GM19025 (cell line): ENCODE measurements at regions not wholly inside any gene's neighbourhood (a gene's known extent, or its start where the extent isn't known, plus 50 kb on each side); places are given as distances from the start of the nearest gene placed in this dataset.
"Not testable (repeated sequence)": the region's sequence is repeated elsewhere in the genome, so short reads cannot be mapped to it uniquely, and the experiment has no call there.

Experiments used
- ATAC-seq: cut with Tn5 transposase; IDR thresholded peaks from one replicate; pipeline ENCODE4 v1.9.1; 2021; ENCODE audit warnings: mild to moderate bottlenecking, low read depth, moderate library complexity; ENCODE audit not compliant: unreplicated experiment

DNA sequence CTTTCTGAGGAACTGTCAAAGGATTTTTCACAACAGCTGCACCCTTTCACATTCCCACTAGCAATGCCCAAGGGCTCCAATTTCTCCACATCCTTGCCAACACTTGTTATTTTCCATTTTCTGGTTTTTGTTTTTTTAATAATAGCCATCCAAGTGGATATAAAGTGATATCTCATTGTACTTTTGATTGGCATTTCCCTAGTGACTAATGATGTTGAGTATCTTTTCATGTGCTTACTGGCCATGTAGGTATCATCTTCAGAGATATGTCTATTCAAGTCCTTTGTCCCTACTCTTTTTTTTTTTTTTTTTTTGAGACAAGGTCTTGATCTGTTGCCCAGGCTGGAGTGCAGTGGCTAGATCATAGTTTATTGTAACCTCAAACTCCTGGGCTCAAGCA, 115.8 kb upstream of the HAND1 start:
- no peak for ATAC-seq

DNA sequence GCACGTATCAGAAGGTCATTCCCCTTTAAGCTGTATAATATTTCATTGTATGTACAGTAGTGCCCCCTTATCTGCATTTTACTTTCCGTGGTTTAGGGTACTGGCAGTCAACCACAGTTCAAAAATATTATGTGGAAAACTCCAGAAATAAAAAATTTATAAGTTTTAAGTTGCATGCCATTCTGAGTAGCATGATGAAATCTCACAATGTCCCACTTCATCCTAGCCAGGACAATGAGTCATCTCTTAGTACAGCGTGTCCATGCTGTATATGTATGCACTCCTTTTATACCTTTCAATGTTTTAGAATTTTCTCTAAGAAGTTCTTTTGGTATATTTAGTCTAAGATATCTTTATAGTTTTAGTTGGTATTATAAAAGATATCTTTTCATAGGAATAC, 115.0 kb upstream of the HAND1 start:
- ATAC-seq = no peak

DNA sequence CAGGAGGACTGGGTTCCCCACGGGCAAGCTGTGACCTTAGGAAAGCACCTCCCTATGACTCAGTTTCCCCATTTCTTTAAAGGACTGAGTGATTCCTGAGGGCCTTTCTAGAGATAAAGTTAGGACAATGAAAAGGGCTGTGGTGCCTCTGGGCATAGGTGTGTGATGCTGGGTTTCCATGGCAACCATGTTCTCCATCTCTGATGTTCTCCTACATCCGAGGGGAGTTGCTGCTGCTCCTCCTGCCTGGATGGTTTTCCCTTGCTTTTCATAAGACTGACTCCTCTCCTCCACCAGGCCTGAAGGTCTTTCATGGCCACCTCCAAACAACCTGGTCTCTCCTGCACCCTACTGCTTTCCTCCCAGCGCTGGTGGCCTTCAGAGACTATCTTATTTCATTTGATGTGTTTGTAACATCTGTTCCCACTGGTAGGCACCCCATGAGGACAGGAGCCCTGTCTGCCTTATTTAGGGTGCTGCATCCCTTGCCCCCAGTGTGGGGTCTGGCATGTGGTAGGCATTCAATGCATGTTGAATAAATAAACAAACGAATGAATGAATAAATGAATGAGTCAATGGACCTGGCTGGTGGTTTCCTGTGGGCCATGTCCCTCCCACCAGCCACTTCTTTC, 112.2 kb upstream of the HAND1 start:
- ATAC-seq = no peak

DNA sequence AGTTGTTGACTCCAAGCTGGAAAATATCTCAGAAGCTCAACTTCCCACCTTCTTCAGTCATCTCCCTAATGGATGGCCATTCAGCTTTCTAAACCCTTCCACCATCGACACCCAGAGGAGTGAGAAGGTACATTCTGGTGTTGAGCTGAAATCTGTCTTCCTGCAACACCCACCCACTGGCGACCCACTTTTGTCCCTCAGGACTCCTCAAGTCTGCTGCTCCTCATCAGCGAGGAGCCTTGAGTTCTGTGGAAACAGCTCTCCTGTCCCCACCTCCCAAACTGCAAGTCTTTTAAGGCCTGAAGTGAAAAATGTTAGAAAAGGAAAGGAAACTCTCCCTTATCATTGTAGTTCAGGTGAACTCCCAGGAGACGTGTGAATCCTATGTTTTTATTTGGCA, 111.5 kb upstream of the HAND1 start:
- no peak for ATAC-seq

DNA sequence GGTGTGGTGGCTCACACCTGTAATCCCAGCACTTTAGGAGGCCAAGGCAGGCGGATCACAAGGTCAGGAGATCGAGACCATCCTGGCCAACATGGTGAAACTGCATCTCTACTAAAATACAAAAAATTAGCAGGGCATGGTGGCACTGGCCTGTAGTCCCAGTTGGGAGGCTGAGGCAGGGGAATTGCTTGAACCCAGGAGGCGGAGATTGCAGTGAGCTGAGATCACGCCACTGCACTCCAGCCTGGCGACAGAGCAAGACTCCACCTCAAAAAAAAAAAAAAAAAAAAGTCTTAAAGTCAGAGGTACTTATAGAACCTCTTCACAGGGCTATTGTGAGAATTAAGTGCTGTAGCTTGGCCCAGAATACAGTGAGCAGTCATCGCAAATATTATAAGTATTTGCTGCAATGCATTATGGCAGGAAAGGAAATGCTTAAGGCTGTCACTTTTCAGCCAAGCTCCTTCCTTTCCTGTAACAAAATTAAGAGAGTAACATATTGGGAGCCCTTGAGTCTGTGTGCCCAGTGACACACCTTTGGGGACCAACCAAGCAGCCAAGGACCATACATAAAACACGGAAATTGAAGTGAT, 110.9 kb upstream of the HAND1 start:
- not testable (repeated sequence) for ATAC-seq

DNA sequence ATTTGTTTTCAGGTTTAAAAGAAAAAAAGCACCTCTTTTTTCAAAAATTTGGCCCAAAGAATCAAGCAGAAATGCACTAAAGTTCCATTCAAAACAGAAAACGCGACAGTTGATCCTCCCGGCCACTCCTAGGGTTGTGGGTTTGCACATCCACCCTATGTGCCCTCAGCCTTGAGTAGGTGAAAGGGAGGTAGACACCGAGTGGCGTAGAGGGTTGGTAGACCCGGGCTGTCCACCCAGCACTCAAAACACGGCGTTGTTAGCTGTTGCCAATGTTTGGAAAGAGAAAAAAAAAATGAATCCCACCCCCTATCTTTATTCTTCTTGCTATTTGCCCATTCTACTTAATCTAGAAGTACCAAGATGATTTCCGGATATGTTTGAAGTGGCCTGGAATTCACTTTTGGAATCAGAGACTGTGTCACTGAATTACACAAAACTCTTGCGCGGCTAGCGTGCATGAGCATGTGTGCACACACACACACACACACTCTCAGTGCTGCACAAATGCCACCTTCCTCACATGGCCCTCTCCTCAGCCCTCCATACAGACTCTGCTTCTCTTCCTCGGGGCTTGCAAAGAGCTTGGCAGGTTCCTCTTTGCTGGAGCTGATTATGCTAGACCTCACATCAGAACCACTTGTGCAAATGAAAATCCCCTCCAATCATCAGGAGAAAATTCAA, 110.2 kb upstream of the HAND1 start:
- ATAC-seq = no peak

DNA sequence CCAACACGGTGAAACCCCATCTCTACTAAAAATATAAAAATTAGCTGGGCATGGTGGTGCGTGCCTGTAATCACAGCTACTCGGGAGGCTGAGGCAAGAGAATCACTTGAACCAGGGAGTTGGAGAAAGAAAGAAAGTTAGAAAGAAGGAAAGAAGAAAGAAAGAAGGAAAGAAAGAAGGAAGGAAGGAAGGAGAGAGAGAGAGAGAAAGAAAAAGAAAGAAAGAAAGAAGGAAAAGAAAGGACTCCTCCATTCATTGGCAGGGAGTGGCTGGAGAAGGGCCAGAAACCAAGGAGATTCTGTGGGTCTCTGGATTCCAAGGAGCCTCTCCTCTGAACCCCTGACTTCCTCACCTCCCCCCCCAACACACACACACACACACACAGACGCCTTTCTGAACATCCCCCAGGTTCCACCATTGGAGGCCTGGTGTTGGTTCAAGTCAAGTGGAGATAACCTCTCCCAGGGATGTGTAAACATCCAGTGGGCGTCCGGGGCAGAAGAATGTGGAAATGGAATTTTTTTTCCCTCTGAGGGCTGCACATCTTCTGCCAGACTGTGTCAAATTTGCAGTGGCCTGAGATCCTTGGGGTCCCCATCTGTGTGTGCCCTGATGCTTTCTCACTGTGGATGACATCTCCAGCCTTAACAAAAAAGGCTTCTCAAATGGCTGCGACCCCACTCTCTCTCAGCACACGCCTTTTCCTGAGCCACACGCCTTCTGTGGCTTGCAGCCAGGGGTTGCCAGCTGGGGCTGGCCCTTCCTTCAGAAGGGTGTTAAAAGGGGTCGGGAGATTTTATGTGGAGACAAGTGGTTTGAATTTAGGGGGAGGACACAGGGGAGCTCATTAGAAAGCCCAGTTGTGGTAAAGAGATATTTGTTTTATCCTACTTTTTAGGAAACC, 109.3 kb upstream of the HAND1 start:
- ATAC-seq = no peak

DNA sequence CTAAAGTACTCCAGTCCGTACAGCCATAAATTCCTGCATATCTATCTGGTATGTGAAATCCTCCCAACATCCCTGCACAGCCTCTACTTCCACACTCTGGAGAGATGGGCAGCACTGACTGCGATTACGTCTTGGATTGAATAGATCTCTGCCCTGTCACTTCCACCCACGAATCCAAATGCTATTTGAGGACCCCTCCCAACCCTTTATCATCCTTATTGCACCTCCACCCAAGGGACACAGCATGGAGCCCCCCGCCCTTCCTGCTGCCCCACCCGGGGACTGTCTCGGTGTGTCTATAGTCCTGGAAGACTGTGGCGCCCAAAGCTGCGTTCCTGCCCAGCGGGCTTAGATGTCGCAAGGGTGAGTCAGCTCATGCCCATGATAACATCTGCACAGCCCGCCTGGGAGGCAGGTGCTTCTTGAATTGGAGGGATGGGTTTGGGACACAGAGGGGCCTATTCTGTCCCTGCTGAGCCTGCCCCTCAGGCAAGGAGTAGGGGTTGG, 105.7 kb upstream of the HAND1 start:
- no peak for ATAC-seq

DNA sequence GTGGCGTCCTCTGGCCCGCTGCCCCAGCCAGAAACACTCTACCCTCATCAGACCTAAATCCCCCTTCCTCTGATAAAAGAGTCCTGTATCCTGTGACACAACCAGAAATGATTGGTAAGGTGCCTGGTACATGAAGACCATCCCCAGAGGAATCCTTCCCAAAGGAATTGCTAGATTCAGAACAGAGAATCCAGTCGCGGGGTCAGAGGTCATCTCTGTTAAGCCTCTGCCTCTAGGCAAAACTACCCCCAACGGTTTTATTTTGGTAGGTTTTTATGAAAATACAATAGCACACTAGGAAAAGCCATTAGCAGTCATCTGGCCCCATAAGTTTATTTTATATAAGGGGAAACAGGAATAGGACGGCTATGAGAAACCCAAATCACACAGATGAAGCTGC, 102.4 kb upstream of the HAND1 start:
- no peak for ATAC-seq

DNA sequence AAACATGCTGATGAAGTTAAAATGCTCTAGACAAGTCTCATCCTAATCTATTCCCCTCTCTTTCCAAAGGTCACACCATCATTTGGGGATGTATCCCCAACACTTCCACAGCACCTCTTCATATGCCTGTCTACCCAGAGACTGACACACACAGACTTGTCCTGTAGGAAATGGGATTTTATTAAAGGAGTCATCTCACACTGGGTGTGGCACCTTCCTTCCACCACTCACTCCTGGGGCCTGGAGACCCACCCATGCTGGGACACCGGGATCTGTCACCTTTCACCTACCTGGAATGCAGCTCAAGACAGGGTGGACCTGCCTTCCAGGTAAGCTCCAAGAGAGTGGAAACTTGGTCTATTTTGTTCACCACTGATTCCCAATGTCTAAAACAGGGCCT, 99.4 kb upstream of the HAND1 start:
- ATAC-seq = no peak

DNA sequence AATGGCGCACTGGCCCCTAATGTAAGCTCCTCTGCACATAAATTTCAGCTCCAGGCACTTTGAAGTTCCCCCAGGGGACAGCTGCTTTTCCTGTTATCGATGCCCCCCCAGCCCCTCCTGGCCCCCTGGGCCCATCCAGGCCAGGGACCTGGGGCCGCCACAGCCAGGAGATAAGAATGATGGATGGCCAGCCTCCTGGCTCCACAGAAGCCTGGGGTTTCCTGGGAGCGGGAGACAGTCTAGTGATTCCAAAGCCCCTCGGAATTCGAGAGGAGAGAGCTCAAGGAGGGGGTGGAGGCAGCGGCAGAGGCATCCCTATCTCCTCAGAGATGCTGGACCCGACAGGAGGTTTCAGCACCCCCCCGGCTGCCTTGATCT, 98.4 kb upstream of the HAND1 start:
- ATAC-seq = no peak

DNA sequence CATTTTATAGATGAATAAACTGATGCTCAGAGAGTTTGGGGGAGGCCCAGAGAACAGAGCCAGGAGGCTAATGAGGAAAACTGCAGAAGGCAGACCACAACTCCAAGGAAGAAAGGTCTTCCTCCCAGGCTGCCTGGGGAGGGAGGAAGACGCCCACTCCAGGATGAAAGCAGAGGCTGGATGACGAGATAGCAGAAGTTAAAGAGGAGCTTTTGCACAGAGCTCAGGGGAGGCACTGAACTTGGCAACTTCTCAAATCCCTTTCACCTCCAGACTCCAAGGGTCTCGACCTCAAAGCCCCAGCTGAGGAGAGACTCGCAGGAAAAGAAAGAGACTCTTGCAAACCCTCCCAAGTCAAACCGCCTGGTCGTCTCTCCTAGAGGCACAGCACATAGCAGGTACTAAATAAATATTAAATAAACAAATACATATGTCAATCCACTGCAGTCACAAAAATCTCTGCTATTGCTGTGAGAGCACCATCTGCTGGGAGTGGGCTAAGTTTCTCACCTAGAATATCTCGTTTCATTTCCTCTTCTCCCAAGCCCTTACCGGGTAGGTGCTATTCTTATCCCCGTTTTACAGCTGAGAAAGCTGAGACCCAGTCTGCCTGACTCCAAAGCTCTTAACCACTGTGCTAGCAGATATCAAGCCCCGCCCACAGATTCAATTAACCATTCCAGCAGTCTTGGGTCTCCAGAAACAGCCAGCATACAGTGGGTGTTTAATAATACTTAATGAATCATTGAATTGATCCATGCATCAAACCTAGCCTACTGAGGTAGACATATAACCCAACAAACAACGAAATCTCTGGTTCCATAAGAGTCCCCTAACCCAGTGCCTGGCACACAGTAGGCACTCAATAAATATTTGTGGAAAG, 97.8 kb upstream of the HAND1 start:
- peak; percentile 78 for ATAC-seq

DNA sequence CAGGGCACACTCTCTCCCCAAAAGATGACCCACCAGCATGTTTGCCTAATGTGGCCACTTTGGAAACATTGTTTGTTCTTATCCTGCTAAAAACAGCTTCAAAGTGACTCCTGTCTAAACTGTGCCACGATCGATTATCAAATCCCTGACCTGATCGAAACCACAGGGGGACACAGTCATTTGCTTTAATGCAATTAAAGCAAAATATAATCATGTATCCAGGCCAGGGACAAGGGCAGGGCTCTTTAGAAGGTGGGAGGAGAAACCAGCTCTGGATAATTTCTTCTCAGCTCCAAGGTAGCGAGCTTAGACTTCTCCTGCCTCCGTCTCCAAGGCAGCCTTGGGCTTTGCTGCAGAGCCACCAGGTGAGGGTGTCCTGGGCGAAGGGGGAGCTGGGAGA, 95.0 kb upstream of the HAND1 start:
- ATAC-seq = no peak

DNA sequence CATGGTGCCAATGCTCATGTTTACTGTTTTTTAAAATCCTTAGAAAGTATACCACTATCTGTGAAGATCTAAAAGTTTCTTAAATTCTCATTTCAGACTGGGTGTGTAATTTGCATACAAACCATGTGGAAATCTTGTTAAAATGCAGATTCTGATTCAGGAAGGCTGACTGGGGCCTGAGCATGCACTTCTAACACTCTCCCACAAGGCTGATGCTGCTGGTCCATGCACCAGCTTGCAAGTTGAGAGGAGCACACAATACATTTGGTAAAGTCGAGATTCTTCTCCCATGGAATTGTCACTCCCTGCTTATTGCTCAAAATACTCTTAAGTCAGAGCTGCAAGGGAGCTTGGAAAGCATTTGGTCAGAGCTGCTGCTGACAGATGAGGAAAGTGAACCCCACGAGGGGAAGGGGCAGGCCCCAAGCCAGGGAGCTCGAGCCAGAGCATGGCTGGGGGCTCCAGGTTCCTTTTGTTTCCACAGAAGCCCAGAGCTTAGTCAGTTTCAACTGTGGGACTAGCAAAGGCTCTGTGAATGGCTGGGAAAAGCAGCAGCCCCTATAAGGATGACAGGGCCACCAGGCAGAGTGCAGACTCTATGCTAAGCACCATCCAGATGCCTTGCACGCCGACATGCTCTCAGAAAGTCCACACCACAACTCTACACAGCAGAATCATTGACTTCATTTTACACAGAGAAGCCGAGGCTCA, 93.5 kb upstream of the HAND1 start:
- ATAC-seq = no peak

DNA sequence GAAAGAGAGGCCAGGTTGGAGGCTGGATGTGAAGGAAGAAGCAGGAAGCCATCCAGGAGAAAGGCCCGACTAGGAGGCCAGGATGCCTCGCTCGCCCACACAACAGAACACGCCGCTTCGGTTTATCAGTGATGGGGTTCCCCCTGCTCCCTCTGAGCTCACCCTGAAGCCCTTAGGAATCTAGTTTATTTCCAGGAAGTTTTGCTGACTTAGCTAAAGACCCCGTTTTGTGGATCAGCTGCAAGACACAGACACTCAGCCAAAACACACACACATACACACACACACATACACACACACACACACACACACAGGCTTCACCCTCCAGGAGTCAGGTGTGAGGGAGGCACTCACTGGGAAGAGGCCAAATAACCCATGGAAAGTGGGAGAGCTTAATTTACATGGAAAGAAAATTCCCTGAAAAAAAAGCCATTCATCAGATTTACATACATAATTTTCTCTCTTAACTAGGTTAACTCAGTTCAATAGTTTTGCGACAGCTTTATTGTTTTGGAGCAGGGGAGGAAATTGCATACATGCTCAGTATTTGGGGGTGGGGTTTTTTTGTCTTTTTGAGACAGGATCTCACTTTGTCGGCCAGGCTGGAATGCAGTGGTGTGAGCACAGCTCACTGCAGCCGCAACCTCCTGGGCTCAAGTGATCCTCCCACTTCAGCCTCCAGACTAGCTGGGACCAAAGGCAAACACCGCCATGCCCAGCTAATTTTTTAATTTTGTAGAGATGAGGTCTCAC, 92.7 kb upstream of the HAND1 start:
- ATAC-seq = no peak

DNA sequence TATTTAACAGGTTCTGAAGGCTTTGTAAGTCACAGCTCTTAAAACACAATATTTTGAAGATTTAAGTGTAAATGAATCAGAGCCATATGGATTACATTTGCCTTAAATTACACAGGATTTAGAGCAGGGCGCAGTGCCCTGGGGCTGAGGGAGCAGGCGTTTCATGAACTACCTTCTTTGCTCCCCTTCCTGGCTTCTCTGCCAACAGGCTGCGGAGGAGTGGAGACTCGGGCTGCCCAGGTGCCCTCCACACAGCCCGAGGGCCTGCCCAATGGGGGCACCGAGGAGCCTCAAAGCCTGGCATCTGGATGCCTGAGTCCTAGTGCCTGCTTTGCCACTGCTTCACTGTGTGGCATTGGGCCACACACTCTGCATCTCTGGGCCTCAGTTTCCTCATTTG, 90.6 kb upstream of the HAND1 start:
- no peak for ATAC-seq

DNA sequence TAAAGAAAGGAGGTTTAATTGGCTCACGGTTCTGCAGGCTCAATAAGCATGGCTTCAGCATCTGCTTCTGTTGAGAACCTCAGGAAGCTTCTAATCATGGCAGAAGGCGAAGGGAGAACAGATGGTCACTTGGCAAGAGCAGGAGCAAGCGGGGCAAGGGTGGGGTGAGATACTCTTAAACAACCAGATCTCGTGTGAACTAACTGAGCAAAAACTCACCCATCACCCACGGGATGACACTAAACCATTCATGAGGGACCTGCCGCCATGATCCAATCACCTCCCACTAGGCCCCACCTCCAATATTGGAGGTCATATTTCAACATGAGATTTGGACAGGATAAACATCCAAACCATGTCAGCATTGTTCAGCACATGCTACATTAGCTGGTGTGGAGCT, 89.1 kb upstream of the HAND1 start:
- ATAC-seq = no peak

DNA sequence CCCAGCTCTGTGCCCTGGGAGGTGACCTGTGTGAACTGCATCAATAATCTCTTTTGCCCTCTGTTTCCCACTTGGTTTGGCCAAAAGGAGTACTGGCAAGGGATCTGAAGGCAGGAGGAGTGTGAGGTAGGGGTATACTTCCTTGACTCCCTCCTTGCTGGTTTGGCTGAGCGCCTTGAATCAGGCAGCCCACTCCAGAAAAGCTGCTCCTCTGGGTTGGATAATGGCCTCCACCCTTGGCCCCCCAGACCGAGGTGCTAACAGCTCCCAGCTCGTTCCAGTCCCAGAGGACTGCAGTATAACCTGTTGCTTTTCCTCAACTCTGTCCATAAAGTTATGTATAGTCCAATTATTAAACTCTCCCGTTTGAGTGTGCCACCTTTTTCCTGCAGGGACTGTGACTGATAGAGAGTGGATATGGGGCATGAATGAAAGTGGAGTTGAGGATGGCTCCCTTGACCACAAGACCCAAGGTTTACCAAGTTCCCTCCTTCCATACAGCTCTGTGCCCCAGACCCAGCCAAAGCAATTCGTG, 88.2 kb upstream of the HAND1 start:
- ATAC-seq = no peak

DNA sequence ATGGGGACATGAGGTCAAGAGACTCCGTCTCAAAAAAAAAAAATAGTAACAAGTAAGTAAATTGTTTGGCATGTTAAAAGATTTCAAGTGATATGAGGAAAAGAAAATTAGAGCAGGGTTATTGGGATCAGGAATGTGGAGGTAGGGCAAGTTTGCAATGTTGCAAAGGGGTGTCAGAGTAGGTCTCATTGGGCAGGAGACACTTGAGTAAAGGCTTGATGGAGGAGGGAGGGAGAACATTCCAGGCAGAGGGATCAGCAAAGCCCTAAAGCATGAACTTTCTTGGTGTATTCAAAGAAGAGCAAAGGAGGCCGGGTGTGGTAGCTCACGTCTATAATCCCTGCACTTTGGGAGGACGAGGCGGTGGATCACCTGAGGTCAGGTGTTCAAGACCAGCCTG, 87.1 kb upstream of the HAND1 start:
- no peak for ATAC-seq
